AG10803 (cell line): ENCODE measurements at regions not wholly inside any gene's neighbourhood (a gene's known extent, or its start where the extent isn't known, plus 50 kb on each side); places are given as distances from the start of the nearest gene placed in this dataset.
A peak's percentile ranks its signal among the peaks of the same experiment; 100 is the strongest.

Experiments
- DNase-seq: peaks from one replicate; pipeline ENCODE4 v3.0.0; 2010; ENCODE audit warnings: low read depth
- H3K4me3 ChIP-seq: 2 replicates; pipeline ENCODE4 v1.5.1; 2011; ENCODE audit warnings: mild to moderate bottlenecking, low read length, control low read depth
- CTCF ChIP-seq: conservative IDR thresholded peaks from 2 replicates; pipeline ENCODE4 v1.5.1; 2011; ENCODE audit warnings: mild to moderate bottlenecking, low read length, control low read depth, inconsistent platforms

- peak; percentile 66 for DNase-seq
- peak; percentile 7 for TF ChIP-seq CTCF
- no peak overlapping the region for H3K4me3 ChIP-seq
Measured at GRCh38 chr3:162217647-162218046, 721.0 kb downstream of the OTOL1 start.

DNA sequence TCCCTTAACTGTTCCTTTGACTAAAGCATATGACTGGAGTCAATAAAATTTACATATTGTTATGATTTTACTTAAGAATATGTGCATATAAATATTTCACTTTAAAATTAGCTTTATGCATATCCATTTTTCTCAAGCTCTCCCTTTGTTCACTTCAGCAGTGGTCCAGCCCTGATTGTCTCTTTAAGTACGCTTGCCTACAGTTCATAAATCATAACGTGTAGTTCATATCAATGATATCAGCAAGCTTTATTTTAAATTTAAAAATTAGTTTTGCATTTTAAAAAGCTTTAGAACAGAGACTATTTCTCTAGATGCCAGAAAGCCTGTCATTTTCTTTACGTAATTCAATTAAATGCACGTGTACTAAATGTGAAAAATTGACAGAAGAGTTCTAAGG lies 721.9 kb downstream of the OTOL1 start:
- no peak overlapping the region for H3K4me3 ChIP-seq
- DNase-seq, result no peak
- no peak for TF ChIP-seq CTCF

GRCh38 chr3:162224746-162225145 lies 728.1 kb downstream of the OTOL1 start:
- no peak for DNase-seq
- no peak for TF ChIP-seq CTCF
- no peak overlapping the region for H3K4me3 ChIP-seq

- no peak for DNase-seq
- TF ChIP-seq CTCF, result no peak
- H3K4me3 ChIP-seq, result no peak overlapping the region
Measured at GRCh38 chr3:162236949-162237348, 740.3 kb downstream of the OTOL1 start.

- H3K4me3 ChIP-seq, result no peak overlapping the region
- no peak for TF ChIP-seq CTCF
- no peak for DNase-seq
Measured at GRCh38 chr3:162250782-162251181, 754.2 kb downstream of the OTOL1 start.

GRCh38 chr3:162262129-162262528 lies 765.5 kb downstream of the OTOL1 start:
- no peak for TF ChIP-seq CTCF
- no peak overlapping the region for H3K4me3 ChIP-seq
- DNase-seq, result no peak

DNA sequence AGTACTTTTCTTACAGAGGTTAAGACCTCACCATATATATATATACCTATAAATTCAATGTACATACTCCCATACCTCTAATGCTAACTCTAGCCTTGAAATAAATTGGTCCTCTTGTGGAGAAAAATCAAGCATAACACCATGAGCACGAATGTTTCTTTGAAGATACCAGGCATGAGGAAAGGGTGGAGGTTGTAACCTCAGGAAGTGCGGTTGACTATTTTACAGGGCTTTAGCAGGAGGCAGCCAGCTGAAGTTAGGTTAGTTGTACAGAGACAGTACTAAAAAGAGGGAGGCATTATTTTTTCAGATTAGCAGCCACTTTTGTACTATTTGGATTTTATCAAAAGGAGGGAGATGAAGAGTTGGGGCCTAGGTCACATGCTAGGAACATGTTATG lies 767.0 kb downstream of the OTOL1 start:
- H3K4me3 ChIP-seq, result no peak overlapping the region
- no peak for DNase-seq
- TF ChIP-seq CTCF, result no peak
